PC-9 (cell line): ENCODE measurements at regions not wholly inside any gene's neighbourhood (a gene's known extent, or its start where the extent isn't known, plus 50 kb on each side); places are given as distances from the start of the nearest gene placed in this dataset.

Experiments
- BruUV-seq: library from RNA; stranded (reverse); fragments of 400-500 nt; replicated peaks from 2 replicates; lab custom pipeline; 2021; lab: Mats Ljungman, UMichigan
- CTCF ChIA-PET: fragments of 300-600 bp; sonication (Branson Sonifier 250); formaldehyde crosslinking; loops from one replicate; lab custom pipeline; 2022; ENCODE audit warnings: antibody characterized with exemption; lab: Charles Lee
- POLR2A ChIA-PET: fragments of 300-600 bp; sonication (Branson Sonifier 250); formaldehyde crosslinking; loops from one replicate; lab custom pipeline; 2022; ENCODE audit warnings: antibody characterized with exemption; ENCODE audit not compliant: unreplicated experiment; lab: Charles Lee
- DNase-seq, 2 experiments: peaks; one replicate each; pipeline versions ENCODE4 v3.0.0 to v3.0.0-alpha.2; 2015 to 2022; ENCODE audit warnings: mixed read lengths in 1 of 2
- H2AFZ ChIP-seq: fragments of 200-600 bp; sonication (generic); 2 replicates; pipeline ENCODE4 v1.8.1; 2017; ENCODE audit warnings: antibody characterized with exemption
- H3F3A ChIP-seq: fragments of 200-600 bp; sonication (generic); 2 replicates; pipeline ENCODE4 v1.8.1; 2017; ENCODE audit warnings: antibody characterized with exemption, mild to moderate bottlenecking, low read depth; ENCODE audit not compliant: insufficient read depth
- H3K27ac ChIP-seq: fragments of 200-600 bp; sonication (generic); 2 replicates; pipeline ENCODE4 v1.6.1; 2016; ENCODE audit warnings: mixed run types
- H3K27me3 ChIP-seq: fragments of 200-600 bp; sonication (generic); 2 replicates; pipeline ENCODE4 v1.6.1; 2016; ENCODE audit warnings: low read depth, mixed run types; ENCODE audit not compliant: insufficient read depth
- H3K36me3 ChIP-seq: fragments of 200-600 bp; sonication (generic); 2 replicates; pipeline ENCODE4 v1.6.1; 2016; ENCODE audit warnings: low read depth, mixed run types
- H3K4me1 ChIP-seq: fragments of 200-600 bp; sonication (generic); replicated peaks from 2 replicates; pipeline ENCODE4 v1.6.1; 2016; ENCODE audit warnings: mixed run types; ENCODE audit not compliant: insufficient read depth
- H3K4me2 ChIP-seq: fragments of 200-600 bp; sonication (generic); 2 replicates; pipeline ENCODE4 v1.6.1; 2017; ENCODE audit warnings: mixed run types
- H3K4me3 ChIP-seq: fragments of 200-600 bp; sonication (generic); 2 replicates; pipeline ENCODE4 v1.6.1; 2016; ENCODE audit warnings: mixed run types
- H3K79me2 ChIP-seq: fragments of 200-600 bp; sonication (generic); 2 replicates; pipeline ENCODE4 v1.6.1; 2017; ENCODE audit warnings: low read depth, mixed run types
- H3K9me2 ChIP-seq: fragments of 200-600 bp; sonication (generic); 2 replicates; pipeline ENCODE4 v1.8.1; 2017; ENCODE audit warnings: mild to moderate bottlenecking; ENCODE audit not compliant: insufficient read depth
- H3K9me3 ChIP-seq: fragments of 200-600 bp; sonication (generic); 2 replicates; pipeline ENCODE4 v1.8.1; 2016; ENCODE audit warnings: low read depth; ENCODE audit not compliant: insufficient read depth
- H4K20me1 ChIP-seq: fragments of 200-600 bp; sonication (generic); 2 replicates; pipeline ENCODE4 v1.8.1; 2017; ENCODE audit not compliant: insufficient read depth
- CTCF ChIP-seq: fragments of 200-600 bp; sonication (generic); conservative IDR thresholded peaks from 2 replicates; pipeline ENCODE4 v1.6.1; 2017; ENCODE audit warnings: mixed run types, antibody characterized with exemption, mild to moderate bottlenecking, moderate library complexity
- EZH2 ChIP-seq: fragments of 200-600 bp; sonication (generic); IDR thresholded peaks from 2 replicates; pipeline ENCODE4 v1.8.0; 2017; ENCODE audit warnings: antibody characterized with exemption, low read depth
- intact Hi-C: fragments of 100-400 bp; cut with micrococcal nuclease; formaldehyde crosslinking; loops from one replicate; pipeline ENCODE4 v1.10.0; 2022; ENCODE audit not compliant: unreplicated experiment

- Histone ChIP-seq H3K4me3 (no peak overlapping the region), H3F3A (no peaks in the 10 kb centered on the region), H3K9me2 (no peaks in the 10 kb centered on the region), H4K20me1 (no peaks in the 10 kb centered on the region), H3K9me3 (no peaks in the 10 kb centered on the region), H3K27me3 (no peaks in the 10 kb centered on the region), H3K36me3 (no peaks in the 10 kb centered on the region), H3K4me2 (no peak overlapping the region), H3K27ac (no peak overlapping the region), H3K4me1 (no peaks in the 10 kb centered on the region), H3K79me2 (no peaks in the 10 kb centered on the region), H2AFZ (no peak overlapping the region)
- no peak for DNase-seq
- CTCF ChIA-PET: no interaction called here
- intact Hi-C loops: no loop called here
- BruUV-seq: no TSS peak
- POLR2A ChIA-PET: no interaction called here
- no peak for TF ChIP-seq EZH2
- TF ChIP-seq CTCF: no peak
Measured at GRCh38 chrX:98067611-98068010, 1183.9 kb downstream of the RPA4 start.

GRCh38 chrX:98068024-98068580, 1184.4 kb downstream of the RPA4 start:
- H3K27me3 ChIP-seq: no peaks in the 10 kb centered on the region
- H3K36me3 ChIP-seq: no peaks in the 10 kb centered on the region
- H3K9me2 ChIP-seq: no peaks in the 10 kb centered on the region
- H2AFZ ChIP-seq: no peak overlapping the region
- intact Hi-C loops: no loop called here
- no peaks in the 10 kb centered on the region for H4K20me1 ChIP-seq
- no peaks in the 10 kb centered on the region for H3K9me3 ChIP-seq
- no peak overlapping the region for H3K27ac ChIP-seq
- H3K4me2 ChIP-seq: no peak overlapping the region
- no peaks in the 10 kb centered on the region for H3K79me2 ChIP-seq
- ChIA-PET POLR2A (no interaction called here), CTCF (no interaction called here)
- DNase-seq: no peak
- no peaks in the 10 kb centered on the region for H3K4me1 ChIP-seq
- H3K4me3 ChIP-seq: no peak overlapping the region
- no TSS peak for BruUV-seq
- H3F3A ChIP-seq: no peaks in the 10 kb centered on the region
- no peak for TF ChIP-seq EZH2
- no peak for TF ChIP-seq CTCF

- BruUV-seq: no TSS peak
- H3K27me3 ChIP-seq: no peaks in the 10 kb centered on the region
- H4K20me1 ChIP-seq: no peaks in the 10 kb centered on the region
- no peak overlapping the region for H3K27ac ChIP-seq
- no peaks in the 10 kb centered on the region for H3K36me3 ChIP-seq
- H3K79me2 ChIP-seq: no peaks in the 10 kb centered on the region
- no peak for DNase-seq
- no peaks in the 10 kb centered on the region for H3K9me3 ChIP-seq
- no peaks in the 10 kb centered on the region for H3F3A ChIP-seq
- H3K4me3 ChIP-seq: no peak overlapping the region
- TF ChIP-seq CTCF (no peak), EZH2 (no peak)
- no peaks in the 10 kb centered on the region for H3K9me2 ChIP-seq
- CTCF ChIA-PET: no interaction called here
- POLR2A ChIA-PET: no interaction called here
- no peaks in the 10 kb centered on the region for H3K4me1 ChIP-seq
- no peak overlapping the region for H2AFZ ChIP-seq
- no peak overlapping the region for H3K4me2 ChIP-seq
- intact Hi-C loops: no loop called here
Measured at GRCh38 chrX:98071331-98071730, 1187.6 kb downstream of the RPA4 start.
